SU-DHL-6 (cell line): ENCODE measurements at regions not wholly inside any gene's neighbourhood (a gene's known extent, or its start where the extent isn't known, plus 50 kb on each side); places are given as distances from the start of the nearest gene placed in this dataset.

Source experiments
- H2AFZ ChIP-seq: fragments of 200-600 bp; sonication (generic); 2 replicates; pipeline ENCODE4 v1.6.1; 2014; ENCODE audit warnings: low read depth, mild to moderate bottlenecking, moderate library complexity, mixed read lengths, antibody characterized with exemption, low read length; ENCODE audit not compliant: severe bottlenecking
- H3F3A ChIP-seq: fragments of 200-600 bp; shearing (Covaris generic); 2 replicates; pipeline ENCODE4 v1.6.0; 2016; ENCODE audit warnings: antibody characterized with exemption, mild to moderate bottlenecking; ENCODE audit not compliant: insufficient read depth
- H3K27ac ChIP-seq: fragments of 200-600 bp; sonication (generic); 2 replicates; pipeline ENCODE4 v1.5.1; 2016; ENCODE audit warnings: low read depth, mild to moderate bottlenecking, low read length, moderate library complexity, mixed read lengths
- H3K27me3 ChIP-seq: fragments of 200-600 bp; sonication (generic), shearing (Covaris generic); 2 replicates; pipeline ENCODE4 v1.6.0; 2014; ENCODE audit warnings: mild to moderate bottlenecking, low read length
- H3K36me3 ChIP-seq: fragments of 200-600 bp; sonication (generic); 2 replicates; pipeline ENCODE4 v1.6.1; 2014; ENCODE audit warnings: mild to moderate bottlenecking, low read length, mixed read lengths
- H3K4me2 ChIP-seq: fragments of 300-600, 200-600 bp; shearing (Covaris generic), sonication (generic); 2 replicates; pipeline ENCODE4 v1.6.0; 2014; ENCODE audit warnings: low read length, low read depth, mild to moderate bottlenecking; ENCODE audit not compliant: poor library complexity, severe bottlenecking
- H3K4me3 ChIP-seq: fragments of 200-600 bp; sonication (generic); 2 replicates; pipeline ENCODE4 v1.5.1; 2014; ENCODE audit warnings: antibody characterized with exemption, low read length, mild to moderate bottlenecking, mixed read lengths; ENCODE audit not compliant: insufficient read depth, poor library complexity, severe bottlenecking
- H3K79me2 ChIP-seq: fragments of 200-600 bp; sonication (generic); 2 replicates; pipeline ENCODE4 v1.6.1; 2014; ENCODE audit warnings: mild to moderate bottlenecking, low read length, moderate library complexity; ENCODE audit not compliant: insufficient read depth
- H3K9ac ChIP-seq: fragments of 200-600 bp; sonication (generic); 2 replicates; pipeline ENCODE4 v1.7.0; 2014; ENCODE audit warnings: mild to moderate bottlenecking, low read length
- H3K9me2 ChIP-seq: fragments of 200-600 bp; sonication (generic); replicated peaks from 2 replicates; pipeline ENCODE4 v1.6.1; 2014; ENCODE audit warnings: low read length; ENCODE audit not compliant: insufficient read depth
- H3K9me3 ChIP-seq: fragments of 200-600 bp; sonication (generic); 2 replicates; pipeline ENCODE4 v1.6.1; 2014; ENCODE audit warnings: low read length, mixed read lengths; ENCODE audit not compliant: insufficient read depth
- H4K20me1 ChIP-seq: fragments of 200-600 bp; sonication (generic); 2 replicates; pipeline ENCODE4 v1.6.1; 2014; ENCODE audit warnings: low read depth, mild to moderate bottlenecking, antibody characterized with exemption, low read length, moderate library complexity, mixed read lengths
- EZH2phosphoT487 ChIP-seq: fragments of 200-600 bp; sonication (generic), shearing (Covaris generic); conservative IDR thresholded peaks from 2 replicates; pipeline ENCODE4 v1.6.1; 2018; ENCODE audit warnings: mild to moderate bottlenecking, antibody characterized with exemption, low read length, moderate library complexity, mixed read lengths
- TF ChIP-seq, protein P1 (sequence below): fragments of 200-600 bp; sonication (generic); IDR thresholded peaks from one replicate; pipeline ENCODE4 v1.5.1; 2017; ENCODE audit warnings: antibody characterized with exemption, mild to moderate bottlenecking, low read length, moderate library complexity; ENCODE audit not compliant: insufficient read depth, poor library complexity, severe bottlenecking

DNA sequence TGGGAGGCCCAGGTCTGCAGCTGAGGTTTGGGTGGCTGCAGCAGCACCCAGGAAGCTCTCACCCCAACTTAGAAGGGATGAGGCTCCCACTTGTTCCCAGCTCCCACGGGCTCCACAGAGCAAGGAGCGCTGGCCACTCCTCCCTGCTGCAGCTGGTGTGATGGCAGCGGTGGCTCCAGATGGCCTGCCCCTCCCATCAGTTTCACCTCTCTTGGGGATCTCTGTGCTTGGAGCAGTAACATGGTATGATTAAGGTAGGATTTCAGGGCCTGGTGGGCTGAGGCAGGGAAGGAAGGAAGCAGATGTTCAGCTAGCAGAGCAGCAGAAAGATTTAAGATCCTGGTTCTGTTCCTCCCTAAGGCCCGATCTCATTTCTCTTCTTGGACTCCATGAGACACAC, 66.8 kb upstream of the KIF5B start:
- H3K4me3 ChIP-seq, result no peak overlapping the region
- H3K9ac ChIP-seq, result no peak overlapping the region
- no peaks in the 10 kb centered on the region for H3K27me3 ChIP-seq
- TF ChIP-seq, protein P1, sequence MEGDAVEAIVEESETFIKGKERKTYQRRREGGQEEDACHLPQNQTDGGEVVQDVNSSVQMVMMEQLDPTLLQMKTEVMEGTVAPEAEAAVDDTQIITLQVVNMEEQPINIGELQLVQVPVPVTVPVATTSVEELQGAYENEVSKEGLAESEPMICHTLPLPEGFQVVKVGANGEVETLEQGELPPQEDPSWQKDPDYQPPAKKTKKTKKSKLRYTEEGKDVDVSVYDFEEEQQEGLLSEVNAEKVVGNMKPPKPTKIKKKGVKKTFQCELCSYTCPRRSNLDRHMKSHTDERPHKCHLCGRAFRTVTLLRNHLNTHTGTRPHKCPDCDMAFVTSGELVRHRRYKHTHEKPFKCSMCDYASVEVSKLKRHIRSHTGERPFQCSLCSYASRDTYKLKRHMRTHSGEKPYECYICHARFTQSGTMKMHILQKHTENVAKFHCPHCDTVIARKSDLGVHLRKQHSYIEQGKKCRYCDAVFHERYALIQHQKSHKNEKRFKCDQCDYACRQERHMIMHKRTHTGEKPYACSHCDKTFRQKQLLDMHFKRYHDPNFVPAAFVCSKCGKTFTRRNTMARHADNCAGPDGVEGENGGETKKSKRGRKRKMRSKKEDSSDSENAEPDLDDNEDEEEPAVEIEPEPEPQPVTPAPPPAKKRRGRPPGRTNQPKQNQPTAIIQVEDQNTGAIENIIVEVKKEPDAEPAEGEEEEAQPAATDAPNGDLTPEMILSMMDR, result no peak
- TF ChIP-seq EZH2phosphoT487, result no peak
- no peaks in the 10 kb centered on the region for H3K79me2 ChIP-seq
- H3K9me2 ChIP-seq, result no peaks in the 10 kb centered on the region
- H3K27ac ChIP-seq, result no peak overlapping the region
- no peak overlapping the region for H3K4me2 ChIP-seq
- no peaks in the 10 kb centered on the region for H3F3A ChIP-seq
- no peaks in the 10 kb centered on the region for H4K20me1 ChIP-seq
- H2AFZ ChIP-seq, result no peak overlapping the region
- peaks cover 20% of the 10 kb centered on the region for H3K9me3 ChIP-seq
- H3K36me3 ChIP-seq, result no peaks in the 10 kb centered on the region

DNA sequence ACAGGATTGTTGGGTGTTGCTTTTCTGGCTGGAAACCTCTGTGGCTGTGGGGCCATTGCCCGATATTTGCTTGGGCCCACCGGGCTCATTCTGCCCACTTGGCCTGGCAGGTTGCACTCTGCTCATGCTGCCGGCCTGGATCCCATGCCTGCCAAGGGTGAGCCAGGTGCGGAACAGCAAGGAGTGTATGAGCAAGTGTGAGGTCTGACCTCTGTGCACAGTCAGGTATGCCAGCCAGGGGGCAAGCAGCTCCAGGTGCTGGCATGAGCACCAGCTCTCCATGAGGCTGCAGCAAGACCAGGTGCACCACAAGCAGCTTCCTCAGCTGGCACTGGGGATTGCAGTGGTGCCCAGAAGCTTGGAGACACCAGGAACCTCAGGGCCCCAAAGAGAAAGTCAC, 65.4 kb upstream of the KIF5B start:
- Histone ChIP-seq H2AFZ (no peak overlapping the region), H3K9me3 (peaks cover 20% of the 10 kb centered on the region), H3K27me3 (no peaks in the 10 kb centered on the region), H3K27ac (no peak overlapping the region), H4K20me1 (no peaks in the 10 kb centered on the region), H3K4me2 (no peak overlapping the region), H3K4me3 (no peak overlapping the region), H3F3A (no peaks in the 10 kb centered on the region), H3K79me2 (no peaks in the 10 kb centered on the region), H3K9me2 (no peaks in the 10 kb centered on the region), H3K36me3 (no peaks in the 10 kb centered on the region), H3K9ac (no peak overlapping the region)
- TF ChIP-seq, protein P1, result no peak
- TF ChIP-seq EZH2phosphoT487, result no peak

DNA sequence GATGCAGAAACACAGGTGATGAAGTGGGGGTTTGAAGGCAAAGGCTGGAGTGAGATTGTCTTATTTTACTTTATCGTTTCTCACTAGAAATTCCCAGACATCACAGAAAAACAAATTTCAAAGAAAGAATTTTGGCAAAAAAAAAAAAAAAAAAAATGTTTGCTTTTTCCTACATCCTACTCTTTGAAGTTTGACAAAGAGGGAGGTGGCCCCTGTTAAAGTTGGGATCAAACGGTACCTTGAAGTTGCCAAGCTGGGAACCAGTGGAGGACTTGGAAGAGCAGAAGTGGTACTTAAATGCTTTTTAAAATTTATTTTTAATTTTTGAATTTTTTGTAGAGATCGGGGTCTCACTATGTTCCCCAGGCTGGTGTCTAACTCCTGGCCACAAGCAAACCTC, 63.9 kb upstream of the KIF5B start:
- Histone ChIP-seq H3F3A (no peaks in the 10 kb centered on the region), H3K9ac (no peak overlapping the region), H3K4me3 (no peak overlapping the region), H3K36me3 (no peaks in the 10 kb centered on the region), H3K27me3 (no peaks in the 10 kb centered on the region), H3K79me2 (no peaks in the 10 kb centered on the region), H3K9me3 (peaks cover 20% of the 10 kb centered on the region), H3K27ac (no peak overlapping the region), H2AFZ (no peak overlapping the region), H4K20me1 (no peaks in the 10 kb centered on the region), H3K4me2 (no peak overlapping the region), H3K9me2 (no peaks in the 10 kb centered on the region)
- TF ChIP-seq, protein P1, result no peak
- no peak for TF ChIP-seq EZH2phosphoT487

DNA sequence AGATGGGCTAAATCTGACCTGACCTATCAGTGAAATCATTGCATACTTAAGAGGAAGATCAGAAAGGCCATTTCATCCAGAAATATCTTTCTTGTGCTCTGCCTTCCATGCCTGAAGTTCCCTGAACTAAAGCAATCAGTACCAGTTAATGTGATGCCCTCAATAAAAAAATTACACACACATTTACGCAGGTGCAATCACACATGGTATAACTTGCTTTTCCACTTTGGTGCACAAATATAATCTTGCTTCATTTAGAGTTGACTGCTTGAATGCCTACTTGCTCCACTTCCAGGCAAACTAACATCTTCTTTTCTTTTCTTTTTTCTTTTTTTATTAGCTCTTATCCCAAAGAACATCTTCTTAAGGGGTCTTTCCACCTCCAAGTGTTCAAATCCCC, 58.3 kb upstream of the KIF5B start:
- Histone ChIP-seq H4K20me1 (no peaks in the 10 kb centered on the region), H2AFZ (no peak overlapping the region), H3K4me2 (no peak overlapping the region), H3F3A (no peaks in the 10 kb centered on the region), H3K9ac (no peak overlapping the region), H3K9me2 (no peaks in the 10 kb centered on the region), H3K27me3 (no peaks in the 10 kb centered on the region), H3K4me3 (no peak overlapping the region), H3K36me3 (no peaks in the 10 kb centered on the region), H3K27ac (no peak overlapping the region), H3K79me2 (no peaks in the 10 kb centered on the region), H3K9me3 (no peaks in the 10 kb centered on the region)
- no peak for TF ChIP-seq EZH2phosphoT487
- TF ChIP-seq, protein P1, result no peak
